A549 (cell line): ENCODE measurements at regions not wholly inside any gene's neighbourhood (a gene's known extent, or its start where the extent isn't known, plus 50 kb on each side); places are given as distances from the start of the nearest gene placed in this dataset.

Experiments used
- ATAC-seq, 2 experiments: fragments of 200-7000 bp in 1 of 2; fragments of >200 bp in 1 of 2; cut with Nextera tagmentation in 1 of 2; cut with Tn5 transposase in 1 of 2; 3 replicates each; pipeline versions ENCODE4 v1.8.0 to v1.9.1; 2018 to 2020; ENCODE audit warnings: mild to moderate bottlenecking in 1 of 2, moderate library complexity in 1 of 2
- CTCF ChIA-PET: fragments of 300-600 bp; sonication (Branson Sonifier 250); formaldehyde crosslinking; extraction: SDS; loops from one replicate; lab custom pipeline; 2021; ENCODE audit warnings: antibody characterized with exemption, inconsistent platforms; lab: Yijun Ruan, JAX
- POLR2A ChIA-PET: fragments of 350-600 bp; formaldehyde crosslinking; extraction: SDS; loops from one replicate; lab custom pipeline; 2021; ENCODE audit warnings: antibody characterized with exemption, inconsistent platforms; lab: Yijun Ruan, JAX
- DNase-seq, 2 experiments: peaks; one replicate each; pipeline versions ENCODE4 v3.0.0 to v3.0.0-alpha.2; 2011 to 2016; ENCODE audit warnings: low read depth in 1 of 2, low spot score in 1 of 2
- FAIRE-seq: peaks from 2 replicates; lab custom pipeline; 2011; peaks lifted over from hg19 to GRCh38; lab: Jason Lieb, UNC
- H3K27ac ChIP-seq, 2 experiments: fragments of >200 bp; sonication (Bioruptor Twin); formaldehyde crosslinking; 3 replicates each; pipeline ENCODE4 v1.5.1; 2016 to 2017
- H3K4me1 ChIP-seq: fragments of >200 bp; sonication (Bioruptor Twin); formaldehyde crosslinking; 3 replicates; pipeline ENCODE4 v1.6.1; 2016
- H3K4me2 ChIP-seq: fragments of >200 bp; sonication (Bioruptor Twin); formaldehyde crosslinking; 3 replicates; pipeline ENCODE4 v1.6.1; 2016
- H3K4me3 ChIP-seq: fragments of >200 bp; sonication (Bioruptor Twin); formaldehyde crosslinking; 3 replicates; pipeline ENCODE4 v1.5.1; 2016
- H3K9me3 ChIP-seq: fragments of >200 bp; sonication (Bioruptor Twin); formaldehyde crosslinking; 3 replicates; pipeline ENCODE4 v1.6.1; 2016
- ATOH8 ChIP-seq: fragments of 250-450 bp; sonication (Bioruptor Pico); IDR thresholded peaks from 2 replicates; pipeline ENCODE4 v1.5.0; 2020; ENCODE audit warnings: low read depth, mild to moderate bottlenecking, moderate library complexity
- CBX2 ChIP-seq: fragments of 200-600 bp; sonication (generic); IDR thresholded peaks from 2 replicates; pipeline ENCODE4 v1.6.1; 2016; ENCODE audit warnings: low read depth, mild to moderate bottlenecking, borderline replicate concordance
- CHD2 ChIP-seq: fragments of 150-350 bp; IDR thresholded peaks from 2 replicates; pipeline ENCODE4 v1.6.1; 2014; ENCODE audit warnings: low read length; ENCODE audit not compliant: partially characterized antibody
- CHD4 ChIP-seq: fragments of 200-600 bp; sonication (generic); IDR thresholded peaks from 2 replicates; pipeline ENCODE4 v1.6.1; 2016; ENCODE audit warnings: antibody characterized with exemption, mild to moderate bottlenecking, borderline replicate concordance
- CTCF ChIP-seq: fragments of >200 bp; sonication (Bioruptor Twin); formaldehyde crosslinking; IDR thresholded peaks from 3 replicates; pipeline ENCODE4 v1.5.1; 2016
- EHMT2 ChIP-seq: fragments of 200-600 bp; sonication (generic); IDR thresholded peaks from 2 replicates; pipeline ENCODE4 v1.6.1; 2016; ENCODE audit warnings: antibody characterized with exemption, low read depth, mild to moderate bottlenecking, moderate library complexity
- EP300 ChIP-seq, 2 experiments: fragments of >200 bp; sonication (Bioruptor Twin); formaldehyde crosslinking; IDR thresholded peaks; 2 replicates in 1 of 2; 3 replicates in 1 of 2; pipeline ENCODE4 v1.6.1; 2016 to 2017
- FOSB ChIP-seq: fragments of 250-450 bp; sonication (Bioruptor Pico); IDR thresholded peaks from 2 replicates; pipeline ENCODE4 v1.5.0; 2020; ENCODE audit warnings: mild to moderate bottlenecking, moderate library complexity
- HES2 ChIP-seq: fragments of >200 bp; sonication (Bioruptor Twin); formaldehyde crosslinking; IDR thresholded peaks from 2 replicates; pipeline ENCODE4 v1.6.1; 2016
- HMGXB4 ChIP-seq: fragments of 250-450 bp; sonication (Bioruptor Pico); IDR thresholded peaks from 2 replicates; pipeline ENCODE4 v1.5.0; 2021; ENCODE audit warnings: mild to moderate bottlenecking, moderate library complexity, borderline replicate concordance
- HOXA7 ChIP-seq: fragments of 250-450 bp; sonication (Bioruptor Pico); IDR thresholded peaks from 2 replicates; pipeline ENCODE4 v1.5.0; 2020; ENCODE audit warnings: mild to moderate bottlenecking, moderate library complexity
- MAFK ChIP-seq: fragments of 450-650 bp; IDR thresholded peaks from 2 replicates; pipeline ENCODE4 v1.6.1; 2014; ENCODE audit not compliant: partially characterized antibody
- MAZ ChIP-seq: fragments of 150-350 bp; IDR thresholded peaks from 2 replicates; pipeline ENCODE4 v1.6.1; 2014; ENCODE audit warnings: antibody characterized with exemption, low read depth, low read length, borderline replicate concordance
- MYC ChIP-seq: IDR thresholded peaks from 2 replicates; pipeline ENCODE4 v1.6.1; 2012; ENCODE audit warnings: mild to moderate bottlenecking, inconsistent platforms, low read length, improper control_type of control experiment, borderline replicate concordance
- NPAS2 ChIP-seq: fragments of 250-450 bp; sonication (Bioruptor Pico); IDR thresholded peaks from 2 replicates; pipeline ENCODE4 v1.8.0; 2022; ENCODE audit warnings: mild to moderate bottlenecking, moderate library complexity, borderline replicate concordance
- PHF8 ChIP-seq: fragments of 200-600 bp; sonication (generic); IDR thresholded peaks from 2 replicates; pipeline ENCODE4 v1.6.1; 2016; ENCODE audit warnings: low read depth, mild to moderate bottlenecking, antibody characterized with exemption, moderate library complexity, borderline replicate concordance
- POLR2A ChIP-seq: IDR thresholded peaks from 2 replicates; pipeline ENCODE4 v1.6.1; 2012; ENCODE audit warnings: mild to moderate bottlenecking, low read length
- RARB ChIP-seq: fragments of 250-450 bp; sonication (Bioruptor Pico); IDR thresholded peaks from 2 replicates; pipeline ENCODE4 v1.8.0; 2021; ENCODE audit warnings: mild to moderate bottlenecking, moderate library complexity
- RCOR1 ChIP-seq: fragments of 150-350 bp; IDR thresholded peaks from 2 replicates; pipeline ENCODE4 v1.6.1; 2014; ENCODE audit warnings: antibody characterized with exemption, low read length, low read depth
- RNF2 ChIP-seq: fragments of 200-600 bp; sonication (generic); IDR thresholded peaks from 2 replicates; pipeline ENCODE4 v1.6.1; 2016; ENCODE audit warnings: low read depth, mild to moderate bottlenecking, antibody characterized with exemption, moderate library complexity, borderline replicate concordance
- SMC3 ChIP-seq: fragments of >200 bp; sonication (Bioruptor Twin); formaldehyde crosslinking; IDR thresholded peaks from 3 replicates; pipeline ENCODE4 v1.6.1; 2018; ENCODE audit warnings: inconsistent platforms
- WGBS: methylation state at CpG from one replicate; pipeline ENCODE4 v1.1.6; 2017; ENCODE audit errors: missing lambda C conversion rate; 5-methylcytosine and 5-hydroxymethylcytosine counted together

- Histone ChIP-seq H3K4me1 (no peaks in the 10 kb centered on the region), H3K4me2 (no peak overlapping the region), H3K4me3 (no peak overlapping the region), H3K9me3 (no peaks in the 10 kb centered on the region), H3K27ac (no peak overlapping the region)
- ChIA-PET POLR2A (no interaction called here), CTCF (no interaction called here)
- DNase-seq (no peak), FAIRE-seq (no peak), ATAC-seq (no peak)
- WGBS, result 50% methylated on average over 3 of the region's 3 CpGs
- no peak for TF ChIP-seq EHMT2
- TF ChIP-seq HMGXB4 (CRISPR knock-in tag), result no peak
- TF ChIP-seq RARB, result no peak
- no peak for TF ChIP-seq ATOH8 (CRISPR knock-in tag)
- no peak for TF ChIP-seq CHD2
Measured at GRCh38 chr4:38236503-38236902, 276.3 kb downstream of the PTTG2 start.

GRCh38 chr4:38237139-38237538 lies 276.9 kb downstream of the PTTG2 start:
- Histone ChIP-seq H3K9me3 (no peaks in the 10 kb centered on the region), H3K4me3 (no peak overlapping the region), H3K27ac (no peak overlapping the region)
- POLR2A ChIA-PET, result no interaction called here
- no peak for DNase-seq
- 52% methylated on average over 3 of the region's 3 CpGs for WGBS
- FAIRE-seq, result no peak
- no peak for TF ChIP-seq FOSB (CRISPR knock-in tag)
- no peak for TF ChIP-seq MYC
- no peak for TF ChIP-seq ATOH8 (CRISPR knock-in tag)
- TF ChIP-seq RCOR1, result no peak
- TF ChIP-seq, all 56 proteins: peak for 0
- Histone ChIP-seq H3K4me1 (no peaks in the 10 kb centered on the region), H3K4me2 (no peak overlapping the region)
- CTCF ChIA-PET, result no interaction called here
- ATAC-seq, result no peak

GRCh38 chr4:38241541-38241940 lies 281.3 kb downstream of the PTTG2 start:
- FAIRE-seq, result no peak

More at GRCh38 chr4:38241541-38241940, 281.3 kb downstream of the PTTG2 start:
- ChIA-PET POLR2A (no interaction called here), CTCF (interaction anchor here (0.8 kb wide), 1 partner anchor 89 kb away, joined by 4 read pairs; no protein-coding TSS in a partner anchor)
- Histone ChIP-seq H3K9me3 (no peaks in the 10 kb centered on the region), H3K27ac (no peak overlapping the region), H3K4me2 (no peak overlapping the region), H3K4me1 (no peaks in the 10 kb centered on the region), H3K4me3 (no peak overlapping the region)
- TF ChIP-seq RCOR1 (no peak), POLR2A (no peak), EP300 (IDR thresholded peaks at IDR 0.05) (no peak), NPAS2 (no peak), EHMT2 (no peak), PHF8 (no peak), HOXA7 (no peak), RNF2 (no peak), MAZ (no peak), HMGXB4 (CRISPR knock-in tag) (no peak), CBX2 (no peak), MAFK (no peak), CHD4 (no peak), CTCF (no peak), HES2 (no peak), SMC3 (no peak)
- no peak for DNase-seq
- WGBS, result 52% methylated on average over 2 of the region's 2 CpGs
- no peak for ATAC-seq
